HFFc6 (cell line): ENCODE measurements at regions not wholly inside any gene's neighbourhood (a gene's known extent, or its start where the extent isn't known, plus 50 kb on each side); places are given as distances from the start of the nearest gene placed in this dataset.

Experiments
- DNase-seq: peaks from one replicate; pipeline ENCODE4 v3.0.0-alpha.2; 2018
- H3K27ac Mint-ChIP-seq: 2 replicates; pipeline ENCODE4 v1.8.0; 2020; ENCODE audit warnings: mild to moderate bottlenecking, mixed read lengths
- H3K27me3 Mint-ChIP-seq: 2 replicates; pipeline ENCODE4 v1.8.0; 2021; ENCODE audit warnings: mild to moderate bottlenecking, moderate library complexity, mixed read lengths; ENCODE audit not compliant: insufficient read depth
- H3K36me3 Mint-ChIP-seq: 2 replicates; pipeline ENCODE4 v1.8.0; 2021; ENCODE audit warnings: low read depth, mixed read lengths
- H3K4me1 Mint-ChIP-seq: 2 replicates; pipeline ENCODE4 v1.8.0; 2020; ENCODE audit warnings: low read depth, mixed read lengths
- H3K4me3 Mint-ChIP-seq: 2 replicates; pipeline ENCODE4 v1.8.0; 2020; ENCODE audit warnings: mild to moderate bottlenecking, moderate library complexity, mixed read lengths
- H3K9me3 Mint-ChIP-seq: 2 replicates; pipeline ENCODE4 v1.8.0; 2020; ENCODE audit warnings: mild to moderate bottlenecking, mixed read lengths
- TF ChIP-seq, protein P1 (sequence below): fragments of 200-600 bp; sonication (generic); IDR thresholded peaks from 2 replicates; pipeline ENCODE4 v1.5.0; 2021; ENCODE audit warnings: antibody characterized with exemption, mild to moderate bottlenecking

DNA sequence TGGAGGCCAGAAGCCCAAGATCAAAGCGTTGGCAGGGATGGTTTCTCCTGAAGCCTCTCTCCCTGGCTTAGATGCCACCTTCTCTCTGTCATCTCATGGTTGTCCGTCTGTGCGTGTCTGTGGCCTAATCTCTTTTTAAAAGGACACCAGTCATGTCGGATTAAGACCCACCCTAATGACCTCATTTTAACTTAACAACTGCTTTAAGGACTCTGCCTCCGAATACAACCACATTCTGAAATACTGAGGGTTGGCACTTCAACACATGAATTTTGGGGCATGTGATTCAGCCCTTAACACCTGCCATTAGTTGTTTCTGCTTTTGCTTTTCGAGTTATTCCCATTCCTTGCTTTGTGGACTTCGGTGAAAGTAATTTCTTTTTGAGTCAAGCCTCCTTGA lies 97.8 kb upstream of the SMIM21 start:
- TF ChIP-seq, protein P1, sequence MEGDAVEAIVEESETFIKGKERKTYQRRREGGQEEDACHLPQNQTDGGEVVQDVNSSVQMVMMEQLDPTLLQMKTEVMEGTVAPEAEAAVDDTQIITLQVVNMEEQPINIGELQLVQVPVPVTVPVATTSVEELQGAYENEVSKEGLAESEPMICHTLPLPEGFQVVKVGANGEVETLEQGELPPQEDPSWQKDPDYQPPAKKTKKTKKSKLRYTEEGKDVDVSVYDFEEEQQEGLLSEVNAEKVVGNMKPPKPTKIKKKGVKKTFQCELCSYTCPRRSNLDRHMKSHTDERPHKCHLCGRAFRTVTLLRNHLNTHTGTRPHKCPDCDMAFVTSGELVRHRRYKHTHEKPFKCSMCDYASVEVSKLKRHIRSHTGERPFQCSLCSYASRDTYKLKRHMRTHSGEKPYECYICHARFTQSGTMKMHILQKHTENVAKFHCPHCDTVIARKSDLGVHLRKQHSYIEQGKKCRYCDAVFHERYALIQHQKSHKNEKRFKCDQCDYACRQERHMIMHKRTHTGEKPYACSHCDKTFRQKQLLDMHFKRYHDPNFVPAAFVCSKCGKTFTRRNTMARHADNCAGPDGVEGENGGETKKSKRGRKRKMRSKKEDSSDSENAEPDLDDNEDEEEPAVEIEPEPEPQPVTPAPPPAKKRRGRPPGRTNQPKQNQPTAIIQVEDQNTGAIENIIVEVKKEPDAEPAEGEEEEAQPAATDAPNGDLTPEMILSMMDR = no peak
- H3K4me3 Mint-ChIP-seq = no peak overlapping the region
- no peak overlapping the region for H3K27ac Mint-ChIP-seq

DNA sequence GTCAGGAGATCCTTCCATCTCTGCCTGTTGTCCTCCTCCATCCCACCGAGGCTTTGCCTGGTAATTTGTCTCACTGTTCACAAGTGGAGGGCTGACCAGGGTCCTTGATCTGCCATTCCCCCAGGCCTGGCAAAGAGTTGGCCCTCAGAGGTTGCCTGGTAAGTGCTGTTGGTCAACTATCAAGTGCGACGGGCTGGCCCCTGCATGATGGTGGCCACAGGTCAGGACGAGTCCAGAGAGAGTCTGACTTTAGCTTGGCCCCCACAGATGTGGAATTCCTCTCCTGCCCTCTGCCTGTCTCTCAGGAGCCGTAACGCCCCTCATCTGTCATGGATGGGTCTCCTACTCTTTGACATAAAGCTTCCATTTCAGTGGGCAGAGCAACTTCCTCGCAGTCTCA lies 97.3 kb upstream of the SMIM21 start:
- Mint-ChIP-seq H3K36me3 (no peaks in the 10 kb centered on the region), H3K9me3 (no peaks in the 10 kb centered on the region), H3K27ac (no peak overlapping the region), H3K4me1 (no peaks in the 10 kb centered on the region), H3K4me3 (no peak overlapping the region), H3K27me3 (peaks cover 22% of the 10 kb centered on the region)
- no peak for DNase-seq
- TF ChIP-seq, protein P1 = no peak

More for the DNA sequence above, 97.8 kb upstream of the SMIM21 start:
- Mint-ChIP-seq H3K9me3 (no peaks in the 10 kb centered on the region), H3K27me3 (peaks cover 19% of the 10 kb centered on the region), H3K4me1 (peaks cover under 1% of the 10 kb centered on the region), H3K36me3 (no peaks in the 10 kb centered on the region)
- DNase-seq = no peak

DNA sequence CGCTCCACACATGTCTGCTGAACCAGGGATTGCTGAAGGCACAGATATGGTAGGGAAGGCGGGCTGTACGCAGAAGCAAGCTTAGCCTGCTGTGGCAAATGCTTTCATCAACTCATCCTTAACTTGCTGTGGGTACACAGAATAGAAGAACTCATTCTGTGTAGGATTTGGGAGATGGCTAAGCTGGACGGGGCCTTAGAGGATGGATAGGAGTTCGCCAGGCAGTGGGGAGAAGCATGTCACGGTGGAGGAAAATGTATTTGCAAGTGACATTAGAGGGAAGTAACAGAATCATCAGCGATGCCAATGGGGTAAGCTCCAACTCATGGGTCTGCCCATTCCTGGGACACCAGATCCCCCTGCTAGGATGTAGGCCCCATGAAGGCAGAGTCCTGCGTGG lies 96.7 kb upstream of the SMIM21 start:
- no peaks in the 10 kb centered on the region for H3K36me3 Mint-ChIP-seq
- H3K4me1 Mint-ChIP-seq = no peaks in the 10 kb centered on the region
- H3K4me3 Mint-ChIP-seq = no peak overlapping the region
- H3K27ac Mint-ChIP-seq = no peak overlapping the region
- H3K27me3 Mint-ChIP-seq = peaks cover 22% of the 10 kb centered on the region
- TF ChIP-seq, protein P1 = no peak
- no peaks in the 10 kb centered on the region for H3K9me3 Mint-ChIP-seq
- no peak for DNase-seq

DNA sequence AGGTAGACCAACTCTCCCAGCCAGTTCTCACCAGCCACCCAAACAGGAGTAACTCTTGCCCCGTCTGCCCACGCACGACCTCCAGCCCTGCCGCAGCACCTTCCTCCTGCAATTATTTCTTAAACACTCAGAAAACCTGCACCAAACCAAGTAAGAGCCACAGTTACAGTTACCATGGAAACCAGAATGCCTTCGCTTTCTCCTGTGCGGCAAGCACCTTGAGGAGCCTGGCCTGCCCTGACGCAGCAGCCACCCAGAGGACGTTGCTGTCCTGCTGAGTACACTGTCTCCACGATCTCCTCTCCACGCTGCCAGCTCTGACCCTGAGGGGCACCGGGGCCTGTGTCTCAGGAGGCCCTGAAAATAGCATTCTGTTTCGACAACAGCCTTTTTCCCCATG lies 94.3 kb upstream of the SMIM21 start:
- Mint-ChIP-seq H3K36me3 (no peaks in the 10 kb centered on the region), H3K9me3 (no peaks in the 10 kb centered on the region), H3K4me3 (no peak overlapping the region), H3K4me1 (no peaks in the 10 kb centered on the region), H3K27ac (no peak overlapping the region), H3K27me3 (peaks cover 17% of the 10 kb centered on the region)
- TF ChIP-seq, protein P1 = no peak
- no peak for DNase-seq

DNA sequence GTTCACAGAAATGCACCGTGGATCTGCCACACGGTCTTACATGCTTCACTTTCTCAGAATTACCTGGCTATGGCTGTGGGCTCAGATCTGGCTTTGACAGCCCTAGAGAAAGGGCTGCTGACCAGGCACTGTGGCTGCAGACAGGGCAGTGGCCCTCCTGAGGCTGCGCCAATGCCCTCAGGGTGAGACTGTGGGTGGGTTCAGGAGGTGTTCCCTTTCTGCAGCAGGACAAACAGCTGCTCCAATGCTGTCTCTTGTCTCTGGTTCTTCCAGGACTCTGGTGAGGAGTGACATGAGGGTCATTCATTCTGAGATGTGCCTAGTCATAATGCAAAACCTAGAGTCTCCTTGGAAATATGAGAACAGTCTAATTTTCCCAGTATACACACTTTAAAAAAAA lies 90.5 kb upstream of the SMIM21 start:
- no peak overlapping the region for H3K27ac Mint-ChIP-seq
- no peak overlapping the region for H3K4me3 Mint-ChIP-seq
- H3K4me1 Mint-ChIP-seq = no peaks in the 10 kb centered on the region
- TF ChIP-seq, protein P1 = no peak
- H3K36me3 Mint-ChIP-seq = no peaks in the 10 kb centered on the region
- H3K9me3 Mint-ChIP-seq = peaks cover 5% of the 10 kb centered on the region; the same call in 1 of the 2 replicates
- peaks cover 34% of the 10 kb centered on the region for H3K27me3 Mint-ChIP-seq
- DNase-seq = no peak

DNA sequence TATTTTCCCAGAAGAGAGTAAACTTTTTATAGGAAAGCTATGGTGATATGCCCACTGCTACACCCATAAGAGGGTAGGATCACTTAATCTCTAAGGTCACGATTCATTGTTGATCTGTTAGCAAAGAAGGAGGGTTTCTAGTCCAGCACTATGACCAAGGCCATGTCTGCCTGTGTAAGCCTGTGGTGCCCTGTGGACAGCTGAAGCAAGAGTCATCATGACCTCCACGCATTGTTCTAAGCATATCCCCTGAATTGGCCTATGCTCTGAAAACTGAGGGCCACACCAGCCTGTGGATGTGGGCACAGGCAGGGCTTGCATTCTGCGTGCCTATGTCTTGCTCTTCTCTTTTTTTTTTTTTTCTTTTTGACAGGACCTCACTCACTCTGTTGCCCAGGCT lies 89.8 kb upstream of the SMIM21 start:
- DNase-seq = no peak
- TF ChIP-seq, protein P1 = no peak
- no peak overlapping the region for H3K4me3 Mint-ChIP-seq
- H3K36me3 Mint-ChIP-seq = peaks cover 6% of the 10 kb centered on the region; the same call in 1 of the 2 replicates
- H3K4me1 Mint-ChIP-seq = no peaks in the 10 kb centered on the region
- peaks cover 32% of the 10 kb centered on the region for H3K27me3 Mint-ChIP-seq
- peaks cover 12% of the 10 kb centered on the region for H3K9me3 Mint-ChIP-seq
- no peak overlapping the region for H3K27ac Mint-ChIP-seq
